ENCODE measurements at regions not wholly inside any gene's neighbourhood (a gene's known extent, or its start where the extent isn't known, plus 50 kb on each side); places are given as distances from the start of the nearest gene placed in this dataset.
"Not testable (repeated sequence)": the region's sequence is repeated elsewhere in the genome, so short reads cannot be mapped to it uniquely, and the experiment has no call there.

GRCh38 chr4:53920116-53920515, 144.3 kb downstream of the CHIC2 start:
- DNase-seq = peak; percentile 76 to 85

- DNase-seq = peak in 1 of 2 experiments; percentile 38
These were observed 144.9 kb downstream of the CHIC2 start for GRCh38 chr4:53919535-53919934.

GRCh38 chr4:53917729-53918128, 146.7 kb downstream of the CHIC2 start:
- no peak for DNase-seq

- no peak for DNase-seq
These were observed 147.9 kb downstream of the CHIC2 start for GRCh38 chr4:53916431-53916889.

GRCh38 chr4:53914313-53915016, 149.9 kb downstream of the CHIC2 start:
- peak; percentile 40 to 52 for DNase-seq

GRCh38 chr4:53913771-53914170, 150.6 kb downstream of the CHIC2 start:
- no peak for DNase-seq

GRCh38 chr4:53912766-53913497, 151.5 kb downstream of the CHIC2 start:
- no peak for DNase-seq

- peak; percentile 98 to 100 for DNase-seq
These were observed 155.7 kb downstream of the CHIC2 start for GRCh38 chr4:53908661-53909078.

- no peak for DNase-seq
These were observed 156.6 kb downstream of the CHIC2 start for GRCh38 chr4:53907772-53908171.

GRCh38 chr4:53906606-53907190, 157.7 kb downstream of the CHIC2 start:
- no peak for DNase-seq

- DNase-seq = peak; percentile 59 to 73
These were observed 158.4 kb downstream of the CHIC2 start for GRCh38 chr4:53905941-53906377.

GRCh38 chr4:53905276-53905940, 159.0 kb downstream of the CHIC2 start:
- no peak for DNase-seq

- no peak for DNase-seq
These were observed 161.6 kb downstream of the CHIC2 start for GRCh38 chr4:53902786-53903185.

GRCh38 chr4:53900271-53900649, 164.1 kb downstream of the CHIC2 start:
- no peak for DNase-seq

GRCh38 chr4:53899586-53900270, 164.7 kb downstream of the CHIC2 start:
- DNase-seq = no peak

- no peak for DNase-seq
These were observed 169.3 kb downstream of the CHIC2 start for GRCh38 chr4:53895137-53895536.

GRCh38 chr4:53890461-53890860, 173.9 kb downstream of the CHIC2 start:
- DNase-seq = no peak

- no peak for DNase-seq
These were observed 174.9 kb downstream of the CHIC2 start for GRCh38 chr4:53889326-53890055.

GRCh38 chr4:53886090-53886489, 178.3 kb downstream of the CHIC2 start:
- no peak for DNase-seq

- no peak for DNase-seq
These were observed 178.7 kb downstream of the CHIC2 start for GRCh38 chr4:53885668-53886067.

- not testable (repeated sequence) for DNase-seq
These were observed 187.3 kb downstream of the CHIC2 start for GRCh38 chr4:53877096-53877495.

GRCh38 chr4:53866055-53866454, 198.3 kb downstream of the CHIC2 start:
- no peak for DNase-seq

All from Kasumi-1 (cell line).